NCI-H187 (cell line): ENCODE measurements at regions not wholly inside any gene's neighbourhood (a gene's known extent, or its start where the extent isn't known, plus 50 kb on each side); places are given as distances from the start of the nearest gene placed in this dataset.

Experiments
- DNase-seq, 2 experiments: peaks; one replicate each; lab custom pipeline; 2025; lab: John Stamatoyannopoulos, UW

DNA sequence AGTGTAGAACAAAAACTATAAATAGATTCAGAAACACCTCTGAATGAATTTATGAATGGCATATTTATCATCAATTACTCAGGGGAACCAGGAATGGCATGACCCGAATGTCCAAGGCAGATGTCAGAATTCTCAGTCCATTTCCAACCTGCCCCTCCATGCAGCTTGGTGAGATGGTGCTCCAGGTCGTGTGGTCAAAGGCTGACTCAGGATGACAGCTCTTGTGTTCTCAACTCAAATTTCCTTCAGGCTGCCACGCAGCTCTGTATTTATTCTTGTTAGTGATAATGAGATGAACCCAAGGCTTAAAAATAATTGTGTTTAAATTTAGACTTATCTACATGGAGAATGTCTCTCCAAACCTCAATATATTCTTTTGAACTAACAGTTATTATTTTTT lies 146.9 kb downstream of the METTL4 start:
- DNase-seq: no peak

DNA sequence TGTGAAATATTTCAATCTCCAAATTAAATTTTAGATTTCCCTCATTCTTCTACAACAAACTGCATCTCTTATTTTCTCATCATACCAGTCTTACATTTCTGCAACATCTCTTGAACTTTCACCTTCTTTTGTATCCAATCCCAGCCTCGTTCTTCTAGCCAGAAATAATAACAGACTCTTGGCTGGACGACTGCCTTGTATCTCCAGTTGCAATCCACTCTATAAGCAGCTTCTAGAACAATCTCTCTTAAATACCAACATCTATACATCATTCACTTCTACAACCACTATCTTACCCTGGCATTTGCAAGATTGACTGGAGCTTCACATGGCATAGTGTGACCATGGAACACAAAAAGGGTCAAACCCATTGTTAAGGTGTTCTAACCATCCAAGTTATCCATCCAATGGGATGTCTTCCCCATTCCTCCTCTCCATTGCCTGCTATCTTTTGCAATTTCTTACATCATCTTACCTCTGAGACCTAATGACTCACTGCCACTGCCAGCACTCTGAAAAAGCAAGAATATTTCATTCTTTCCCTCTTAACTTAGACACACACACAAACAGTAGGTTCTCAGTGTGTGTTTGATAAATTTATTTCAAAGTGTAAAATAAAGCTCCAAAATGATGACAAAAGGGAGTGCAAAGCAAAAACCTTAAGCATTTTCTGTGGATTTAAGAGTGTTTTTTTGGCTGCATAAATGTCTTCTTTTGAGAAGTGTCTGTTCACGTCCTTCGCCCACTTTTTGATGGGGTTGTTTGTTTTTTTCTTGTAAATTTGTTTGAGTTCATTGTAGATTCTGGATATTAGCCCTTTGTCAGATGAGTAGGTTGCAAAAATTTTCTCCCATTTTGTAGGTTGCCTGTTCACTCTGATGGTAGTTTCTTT lies 145.6 kb downstream of the METTL4 start:
- DNase-seq: no peak

DNA sequence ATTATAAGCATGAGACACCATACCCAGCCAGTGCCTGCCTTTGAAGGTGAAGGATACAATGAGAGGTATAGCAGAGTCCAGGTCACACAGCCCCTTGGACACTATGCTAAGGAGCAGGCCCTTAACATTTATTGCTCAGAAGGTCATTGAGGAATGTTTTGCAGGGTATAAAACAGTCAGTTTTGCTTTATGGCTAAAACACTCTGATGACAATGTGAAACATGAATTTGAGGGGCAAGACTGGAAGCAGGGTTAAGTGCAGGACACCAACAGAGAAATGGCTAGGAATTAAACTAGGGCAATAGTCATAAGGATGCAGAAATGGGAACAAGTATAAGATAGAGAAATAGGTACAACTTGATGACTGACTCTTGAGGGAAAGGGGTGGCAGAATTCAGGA lies 141.1 kb downstream of the METTL4 start:
- no peak for DNase-seq

DNA sequence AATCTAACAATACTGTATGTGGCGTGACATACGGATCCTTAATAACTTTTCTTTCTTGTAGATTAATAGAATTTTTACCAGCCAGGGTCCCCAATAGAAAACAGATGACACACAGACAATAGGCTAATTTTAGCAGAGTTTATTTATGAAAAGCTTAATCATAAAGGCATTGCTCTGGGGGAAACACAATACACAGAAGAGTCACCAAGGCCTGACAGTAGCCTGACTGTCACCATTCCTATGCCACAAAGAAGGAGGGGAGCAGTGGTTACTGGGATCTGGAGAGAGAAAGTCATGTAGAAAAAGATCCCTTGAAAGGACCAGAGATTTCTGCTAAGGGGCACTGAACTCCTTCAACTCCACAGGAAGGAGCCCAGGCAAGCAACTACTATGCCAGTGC lies 139.5 kb downstream of the METTL4 start:
- DNase-seq: no peak

DNA sequence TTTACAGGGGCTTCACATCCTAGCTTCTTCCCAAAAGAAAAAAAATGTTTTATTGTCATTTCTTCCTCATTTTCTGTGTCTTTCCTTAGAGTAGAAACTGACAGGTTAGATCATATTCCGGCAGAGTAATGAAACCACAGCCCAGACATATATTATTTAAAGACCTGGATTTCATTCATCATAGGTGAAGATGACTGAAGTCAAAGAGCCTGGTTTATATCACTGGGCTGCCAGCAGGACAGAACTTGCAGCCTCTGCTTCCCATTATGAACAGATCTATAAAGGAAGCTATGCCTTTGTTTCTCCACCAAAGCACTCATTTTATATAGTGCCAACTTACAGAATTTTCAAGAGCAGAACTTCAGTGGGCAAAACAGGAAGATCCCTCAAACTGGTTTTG lies 137.9 kb downstream of the METTL4 start:
- no peak for DNase-seq

DNA sequence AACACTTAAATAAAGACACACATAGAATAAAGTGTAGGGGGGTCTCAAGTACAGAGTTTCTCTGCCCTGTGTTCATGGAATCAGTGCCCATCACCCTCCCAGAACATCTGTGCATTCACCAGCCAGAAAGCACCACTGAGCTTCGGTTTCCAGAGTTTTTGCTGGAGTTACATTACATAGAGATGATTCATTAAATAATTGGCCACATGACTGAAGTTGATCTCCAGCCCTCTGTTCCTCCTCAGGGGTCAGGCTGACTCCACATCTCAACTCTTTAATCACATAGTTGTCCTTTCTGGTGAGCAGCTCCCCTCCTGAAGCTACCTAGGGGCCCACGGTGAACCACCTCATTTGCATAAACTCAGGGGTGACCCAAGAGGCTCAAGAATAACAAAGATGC lies 129.8 kb downstream of the METTL4 start:
- no peak for DNase-seq

DNA sequence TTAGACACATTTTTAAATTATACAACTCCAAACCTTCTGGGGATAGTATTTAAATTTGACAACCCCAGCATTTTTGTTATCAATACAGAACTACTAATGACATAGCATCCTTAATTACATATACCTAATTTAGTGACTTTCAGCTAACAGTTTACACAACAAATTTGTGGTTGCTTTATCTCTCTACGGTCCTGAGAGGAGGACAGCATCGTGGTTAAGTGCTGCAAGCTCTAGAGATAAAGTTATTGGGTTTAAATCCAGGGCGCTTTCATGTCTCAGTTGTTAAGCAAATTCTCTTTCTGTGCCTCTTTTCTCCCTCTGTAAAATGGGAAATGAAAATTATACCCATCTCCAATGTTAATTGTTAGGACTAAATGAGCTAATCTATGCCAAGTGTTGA lies 129.3 kb downstream of the METTL4 start:
- DNase-seq: no peak

DNA sequence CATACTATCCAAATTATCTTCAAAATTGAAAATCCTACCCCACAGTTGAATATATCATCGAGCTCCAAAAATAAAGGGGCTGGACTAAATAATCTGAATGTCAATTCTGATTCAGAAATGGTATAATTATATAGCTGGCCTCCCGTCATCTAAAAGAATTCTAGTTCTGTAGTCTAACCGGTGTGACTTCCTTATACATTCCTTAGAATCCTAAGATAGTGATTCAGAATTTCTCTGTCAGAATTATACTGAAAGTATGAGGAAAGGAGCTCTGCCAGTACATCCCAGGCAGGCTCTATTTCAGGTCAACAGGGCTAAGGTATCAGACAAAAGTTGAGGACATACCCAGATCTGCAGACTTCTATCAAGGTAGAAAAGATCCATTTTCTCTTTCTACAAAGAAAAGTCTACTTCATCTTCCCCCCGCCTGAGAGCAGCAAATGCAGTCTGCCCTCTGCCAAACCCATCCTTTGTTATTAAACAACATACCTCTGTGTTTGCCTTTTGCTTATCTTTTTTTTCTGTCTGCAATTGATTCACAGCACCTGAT lies 128.5 kb downstream of the METTL4 start:
- no peak for DNase-seq

DNA sequence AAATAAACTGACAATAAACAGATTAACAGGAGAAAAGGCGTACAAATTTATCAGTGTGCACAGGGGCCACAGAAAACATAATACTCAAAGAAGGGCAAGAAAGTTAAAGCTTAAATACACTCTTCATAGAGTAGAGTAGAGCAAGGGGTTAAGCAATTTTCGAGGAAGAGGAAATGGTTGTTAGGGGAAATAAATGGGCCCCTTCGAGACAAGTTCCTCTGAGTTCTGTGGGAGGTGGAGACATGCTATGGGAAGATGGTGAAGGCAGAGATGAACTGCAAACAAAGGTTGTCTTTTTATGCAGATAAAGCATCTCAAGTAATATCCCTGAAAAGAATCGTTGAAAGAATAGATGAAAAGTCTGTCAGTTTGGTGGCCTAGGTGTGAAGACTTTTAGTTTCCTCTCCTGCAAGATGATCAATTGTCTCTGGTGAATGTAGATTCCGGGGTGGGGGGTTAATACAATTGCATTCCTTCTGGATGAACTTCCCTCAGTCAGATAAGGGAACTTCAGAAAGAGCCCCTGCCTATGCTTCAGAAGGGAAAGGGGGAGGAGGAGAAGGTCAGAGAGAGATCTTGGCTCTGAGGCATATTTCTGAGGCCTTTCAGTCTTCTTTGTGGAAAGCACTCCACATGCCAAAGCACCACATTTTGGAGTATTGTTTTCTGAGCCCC lies 127.0 kb downstream of the METTL4 start:
- DNase-seq: no peak

DNA sequence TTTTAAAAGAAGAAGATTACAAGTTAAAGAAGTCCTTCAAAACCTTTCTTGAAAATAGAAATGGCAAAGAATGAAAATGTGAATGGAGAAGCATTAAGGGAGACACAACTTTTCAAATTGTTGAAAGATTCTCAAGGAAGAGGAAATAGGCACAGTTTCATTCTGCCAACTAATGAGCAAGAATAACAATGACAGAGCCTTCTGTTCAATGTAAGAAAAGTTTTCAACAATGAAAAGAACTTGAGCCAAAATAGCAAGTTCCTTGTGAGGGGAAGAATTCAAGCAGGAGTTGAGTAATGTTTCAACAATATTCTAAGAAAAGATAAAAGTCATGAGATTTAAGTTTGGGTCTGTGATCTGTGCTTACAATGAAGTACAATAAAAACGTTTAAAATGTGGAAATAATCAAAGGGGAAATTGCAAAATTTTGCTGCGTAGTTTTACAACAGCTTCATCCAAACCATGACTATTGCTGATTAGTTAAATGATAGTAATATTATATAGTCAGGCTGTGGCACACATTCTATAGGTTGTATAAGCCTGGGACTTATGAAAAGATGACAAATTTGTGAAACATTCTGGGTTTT lies 122.6 kb downstream of the METTL4 start:
- DNase-seq: no peak

DNA sequence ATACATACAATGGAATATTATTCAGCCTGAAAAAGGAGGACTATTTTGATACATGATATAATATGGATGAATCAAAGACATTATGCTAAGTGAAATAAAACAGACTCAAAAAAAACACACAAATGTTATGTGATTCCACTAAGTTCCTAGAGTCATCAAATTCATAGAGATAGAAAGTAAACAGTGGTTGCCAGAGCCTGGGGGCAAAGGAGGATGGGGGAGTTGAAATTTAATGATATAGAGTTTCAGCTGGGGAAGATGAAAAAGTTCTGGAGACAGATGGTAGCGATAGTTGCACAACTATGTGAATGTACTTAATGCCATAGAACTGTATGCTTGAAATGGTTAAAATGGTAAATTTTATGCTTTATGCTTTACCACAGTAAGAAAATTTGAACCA lies 119.7 kb downstream of the METTL4 start:
- no peak for DNase-seq

DNA sequence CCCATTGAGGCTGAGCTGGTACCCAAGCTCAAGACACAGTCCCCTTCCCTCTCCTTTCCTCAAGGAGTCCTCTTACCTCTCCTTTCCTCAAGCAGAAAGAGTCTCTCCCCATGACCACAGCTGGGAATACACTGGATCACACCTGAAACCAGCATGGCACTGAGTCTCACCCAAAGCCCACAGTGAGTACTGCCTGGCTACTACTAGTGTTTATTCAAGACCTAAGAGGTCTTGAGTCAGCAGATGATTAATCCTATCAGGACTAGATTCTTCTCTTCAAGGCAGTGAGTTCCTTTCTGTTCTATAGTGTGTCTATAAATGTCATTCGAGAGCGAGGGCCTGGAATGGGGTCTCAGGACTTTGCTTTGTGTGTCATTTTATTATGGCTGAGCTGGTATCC lies 111.4 kb downstream of the METTL4 start:
- DNase-seq: no peak

DNA sequence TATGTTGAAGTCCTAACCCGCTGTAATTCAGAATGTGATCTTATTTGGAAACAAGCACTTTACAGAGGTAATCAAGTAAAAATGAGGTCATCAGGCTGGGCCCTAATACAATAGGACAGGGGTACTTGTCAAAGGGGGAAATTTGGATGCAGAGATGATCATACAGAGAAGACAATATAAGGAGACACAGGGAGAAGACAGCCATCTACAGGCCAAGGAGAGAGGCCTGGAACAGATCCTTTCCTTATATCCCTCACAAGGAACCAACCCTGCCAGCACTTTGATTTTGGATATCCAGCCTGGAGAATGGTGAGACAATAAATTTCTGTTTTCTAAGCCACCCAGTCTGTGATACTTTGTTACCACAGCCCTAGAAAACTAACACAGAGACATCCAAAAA lies 104.3 kb downstream of the METTL4 start:
- DNase-seq: no peak

DNA sequence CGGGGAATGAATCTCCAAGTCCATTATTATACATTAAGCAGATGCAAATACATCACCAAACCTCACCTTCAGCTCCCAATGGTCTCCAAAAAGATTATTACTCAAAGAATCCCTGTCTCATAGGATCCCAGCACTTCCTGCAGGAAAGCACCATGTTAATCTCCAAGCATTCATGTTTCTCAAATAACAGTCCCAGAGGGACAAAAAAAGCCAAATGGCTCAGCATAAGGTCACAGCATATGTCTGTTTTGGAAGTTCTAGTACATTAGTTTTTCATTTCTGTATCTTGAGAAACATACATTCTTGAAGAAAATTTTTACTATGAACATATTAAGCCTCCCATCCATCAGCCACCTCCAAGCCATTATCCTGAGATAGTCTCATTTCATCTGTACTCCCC lies 103.3 kb downstream of the METTL4 start:
- no peak for DNase-seq

DNA sequence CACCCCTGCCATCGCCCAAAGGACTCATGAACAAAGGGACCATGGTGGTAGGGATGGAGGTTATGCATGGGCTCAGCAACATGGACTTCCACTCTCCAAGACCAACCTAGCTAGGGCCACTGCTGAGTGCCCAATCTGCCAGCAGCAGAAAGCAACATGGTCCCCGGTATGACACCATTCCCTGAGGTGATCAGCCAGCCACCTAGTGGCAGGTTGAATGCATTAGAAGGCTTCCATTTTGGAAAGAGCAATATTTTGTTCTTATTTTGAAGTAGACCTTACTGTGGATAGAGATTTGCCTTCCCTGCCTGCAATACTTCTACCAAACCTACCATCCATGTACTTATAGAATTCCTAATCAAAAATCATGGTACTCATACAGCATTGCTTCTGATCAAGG lies 99.8 kb downstream of the METTL4 start:
- no peak for DNase-seq

DNA sequence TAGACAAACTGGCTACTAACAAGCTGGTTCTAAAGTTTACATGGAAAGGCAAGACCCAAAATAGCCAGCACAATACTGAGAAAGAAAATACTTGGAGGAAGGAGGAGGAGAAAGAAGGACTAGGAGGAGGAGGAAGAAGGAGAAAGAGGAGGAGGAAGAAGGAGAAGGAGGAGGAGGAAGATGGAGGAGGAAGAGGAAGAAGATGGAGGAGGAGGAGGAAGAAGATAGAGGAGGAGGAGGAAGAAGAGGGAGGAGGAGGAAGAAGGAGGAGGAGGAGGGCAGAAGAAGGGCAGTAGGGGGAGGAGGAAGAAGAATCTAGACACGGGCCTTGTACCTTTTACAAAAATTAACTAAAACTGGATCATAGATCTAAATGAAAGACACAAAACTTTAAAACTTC lies 92.6 kb downstream of the METTL4 start:
- DNase-seq: no peak

DNA sequence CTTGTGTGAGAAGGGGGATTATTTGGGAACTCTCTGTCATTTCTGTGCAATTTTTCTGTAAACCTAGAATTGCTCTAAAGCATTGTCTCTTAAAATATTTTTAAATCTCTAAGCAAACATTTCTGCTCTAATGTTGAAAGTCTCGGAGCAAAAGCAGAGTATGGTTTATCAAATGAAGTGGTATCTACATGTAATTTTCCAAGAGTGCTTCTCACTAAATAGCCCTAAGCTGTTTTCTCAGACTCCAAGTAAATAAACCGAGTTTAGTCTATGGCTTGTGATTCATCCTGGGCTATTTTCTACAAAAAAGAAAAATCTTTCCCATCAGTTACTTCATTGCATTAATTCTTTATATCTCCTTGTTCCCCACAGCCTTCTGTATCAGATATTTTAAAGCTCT lies 90.8 kb downstream of the METTL4 start:
- DNase-seq: no peak

DNA sequence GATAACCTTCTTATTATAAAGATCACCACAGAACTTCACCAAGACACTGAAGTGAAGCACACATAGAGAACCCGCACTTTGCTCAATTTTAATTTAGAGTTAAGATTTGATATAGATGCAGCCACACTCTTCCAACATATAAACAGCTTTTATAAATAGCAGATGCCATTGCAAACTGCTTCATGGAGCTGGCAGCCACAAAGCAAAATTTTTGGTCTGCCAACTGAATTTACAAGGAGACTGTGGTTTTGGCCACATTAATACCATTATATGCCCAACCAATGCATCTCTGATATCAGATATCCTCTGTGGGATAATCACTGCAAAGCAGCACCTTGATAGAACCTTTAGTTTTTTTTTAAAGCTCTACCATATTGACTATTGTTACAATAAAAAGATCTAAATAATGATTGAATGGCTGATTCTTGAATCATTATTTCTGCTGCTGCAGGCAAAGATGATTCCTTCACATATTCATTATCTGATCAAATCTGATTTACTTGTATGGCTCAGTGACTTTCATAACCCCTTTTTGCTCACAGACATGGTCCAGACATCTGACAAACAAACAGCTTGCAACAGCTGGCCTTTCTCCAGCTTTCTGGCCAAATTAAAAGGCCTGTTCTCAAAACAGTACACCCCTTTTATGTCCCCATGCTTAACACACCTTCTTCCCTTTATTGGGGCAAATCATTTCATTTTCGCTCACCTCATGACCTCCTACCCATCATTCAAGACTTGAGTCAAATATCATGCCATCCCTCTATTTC lies 88.4 kb downstream of the METTL4 start:
- DNase-seq: no peak

DNA sequence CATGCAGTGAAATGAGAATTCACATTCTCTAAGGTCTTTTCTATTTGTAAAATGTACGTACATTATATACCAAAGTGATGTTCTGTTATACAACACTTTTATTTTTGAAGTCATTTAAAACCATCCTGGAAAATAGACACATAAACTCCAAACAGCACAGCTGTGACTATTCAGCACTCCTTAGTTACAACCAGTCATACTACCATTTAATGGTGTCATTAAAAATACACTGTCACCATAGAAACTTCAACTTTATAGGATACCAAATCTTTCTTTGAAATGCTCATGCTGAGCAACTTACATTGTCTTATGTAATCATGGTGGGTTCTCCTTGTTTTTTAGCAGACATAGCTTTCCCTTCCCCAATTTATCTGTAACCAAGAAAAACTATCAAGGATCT lies 85.3 kb downstream of the METTL4 start:
- no peak for DNase-seq

DNA sequence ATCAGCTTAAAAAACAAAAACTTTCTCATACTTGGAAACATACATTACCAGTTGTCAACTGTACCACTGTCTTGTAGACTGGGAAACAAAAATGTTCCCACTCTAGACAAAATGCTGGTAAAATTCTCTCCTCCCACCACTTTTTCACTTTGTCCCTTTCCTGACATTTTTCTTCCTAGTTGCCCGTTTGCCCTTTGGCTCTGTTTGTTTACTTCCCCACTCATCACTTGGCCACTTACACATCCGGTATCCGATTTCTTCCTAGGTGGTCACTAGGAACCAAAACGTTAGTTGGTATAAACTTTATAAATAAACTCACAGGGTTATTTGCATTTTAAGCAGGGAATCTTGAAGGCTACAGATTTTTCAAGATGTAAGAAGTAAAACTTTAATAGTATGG lies 84.9 kb downstream of the METTL4 start:
- no peak for DNase-seq
